GM12874 (cell line): ENCODE measurements at regions not wholly inside any gene's neighbourhood (a gene's known extent, or its start where the extent isn't known, plus 50 kb on each side); places are given as distances from the start of the nearest gene placed in this dataset.

Experiments
- CTCF ChIP-seq: IDR thresholded peaks from 2 replicates; pipeline ENCODE4 v1.5.1; 2011; ENCODE audit warnings: low read depth, mild to moderate bottlenecking, control low read depth, low read length, moderate library complexity; ENCODE audit not compliant: insufficient read depth

- TF ChIP-seq CTCF, result no peak
These were observed 50.3 kb upstream of the GADD45G start for GRCh38 chr9:89554307-89555035.

- TF ChIP-seq CTCF, result no peak
These were observed 51.3 kb upstream of the GADD45G start for GRCh38 chr9:89553451-89554010.

- no peak for TF ChIP-seq CTCF
These were observed 52.5 kb upstream of the SEMA4D start for GRCh38 chr9:89550346-89550927.

- TF ChIP-seq CTCF, result peak; percentile 89
These were observed 51.2 kb upstream of the SEMA4D start for GRCh38 chr9:89549031-89549644.

GRCh38 chr9:89548071-89548638 lies 50.2 kb upstream of the SEMA4D start:
- no peak for TF ChIP-seq CTCF
